ENCODE measurements at regions not wholly inside any gene's neighbourhood (a gene's known extent, or its start where the extent isn't known, plus 50 kb on each side); places are given as distances from the start of the nearest gene placed in this dataset.

- Histone ChIP-seq H3K9ac (ENCODE audit: low read depth, low read length) (no peak overlapping the region), H3K4me3 (ENCODE audit: low read depth in 1 of 2, low read length in 2 of 2) (no peak overlapping the region), H3K36me3 (ENCODE audit: insufficient read depth, low read length) (no peaks in the 10 kb centered on the region), H3K79me2 (ENCODE audit: insufficient read depth, low read length) (no peaks in the 10 kb centered on the region), H3K27me3 (ENCODE audit: insufficient read depth, low read length, poor library complexity) (no peaks in the 10 kb centered on the region), H3K9me3 (ENCODE audit: insufficient read depth, low read length, severe bottlenecking) (no peaks in the 10 kb centered on the region), H4K20me1 (ENCODE audit: insufficient read depth, low read length) (no peaks in the 10 kb centered on the region), H3K27ac (ENCODE audit: low read length) (no peak overlapping the region), H2AFZ (ENCODE audit: low read depth, low read length) (no peak overlapping the region), H3K4me1 (ENCODE audit: insufficient read depth, low read length) (no peaks in the 10 kb centered on the region), H3K4me2 (ENCODE audit: insufficient read depth, low read length) (no peak overlapping the region)
- TF ChIP-seq EZH2 (IDR thresholded peaks at IDR 0.05; ENCODE audit: borderline replicate concordance, low read depth, low read length, severe bottlenecking): no peak
- TF ChIP-seq, protein P1, sequence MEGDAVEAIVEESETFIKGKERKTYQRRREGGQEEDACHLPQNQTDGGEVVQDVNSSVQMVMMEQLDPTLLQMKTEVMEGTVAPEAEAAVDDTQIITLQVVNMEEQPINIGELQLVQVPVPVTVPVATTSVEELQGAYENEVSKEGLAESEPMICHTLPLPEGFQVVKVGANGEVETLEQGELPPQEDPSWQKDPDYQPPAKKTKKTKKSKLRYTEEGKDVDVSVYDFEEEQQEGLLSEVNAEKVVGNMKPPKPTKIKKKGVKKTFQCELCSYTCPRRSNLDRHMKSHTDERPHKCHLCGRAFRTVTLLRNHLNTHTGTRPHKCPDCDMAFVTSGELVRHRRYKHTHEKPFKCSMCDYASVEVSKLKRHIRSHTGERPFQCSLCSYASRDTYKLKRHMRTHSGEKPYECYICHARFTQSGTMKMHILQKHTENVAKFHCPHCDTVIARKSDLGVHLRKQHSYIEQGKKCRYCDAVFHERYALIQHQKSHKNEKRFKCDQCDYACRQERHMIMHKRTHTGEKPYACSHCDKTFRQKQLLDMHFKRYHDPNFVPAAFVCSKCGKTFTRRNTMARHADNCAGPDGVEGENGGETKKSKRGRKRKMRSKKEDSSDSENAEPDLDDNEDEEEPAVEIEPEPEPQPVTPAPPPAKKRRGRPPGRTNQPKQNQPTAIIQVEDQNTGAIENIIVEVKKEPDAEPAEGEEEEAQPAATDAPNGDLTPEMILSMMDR (IDR thresholded peaks at IDR 0.05; ENCODE audit: borderline replicate concordance, extremely low read depth, low read length, poor library complexity, severe bottlenecking): no peak
- ATAC-seq (ENCODE audit: insufficient read depth, low read depth) (no peak), DNase-seq (no peak)
Observed at GRCh38 chr3:56956906-56957305, 103.6 kb upstream of the SPATA12 start.

DNA sequence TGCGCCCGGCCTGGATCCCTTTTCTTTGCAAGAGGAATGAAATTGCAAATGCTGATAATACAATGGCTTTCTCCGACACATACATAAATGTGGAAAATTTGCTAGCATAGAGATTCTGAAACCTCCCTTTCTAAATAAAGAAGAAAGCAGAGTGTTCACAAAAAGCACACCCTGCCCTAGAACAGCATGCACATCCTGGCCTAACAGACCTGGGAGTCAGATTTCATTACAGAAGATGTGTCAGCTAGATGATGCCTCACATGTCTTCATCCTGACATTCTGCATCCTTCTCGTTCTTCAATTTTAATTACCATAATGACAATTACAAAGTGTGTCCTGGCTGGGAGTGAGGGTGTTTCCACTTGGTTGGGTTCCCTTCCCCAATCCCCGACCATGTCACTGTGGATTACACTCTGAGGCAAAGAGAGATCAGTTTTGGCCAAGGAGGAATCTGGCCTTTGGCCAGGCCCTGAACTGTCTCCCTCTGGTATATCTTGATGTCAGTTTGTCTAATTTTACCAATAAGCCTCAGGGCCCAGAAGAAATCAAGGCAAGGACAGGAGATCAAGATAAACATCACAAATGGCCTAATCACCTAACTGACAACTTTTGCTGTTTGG is 104.9 kb upstream of the SPATA12 start:
- Histone ChIP-seq H2AFZ (ENCODE audit: low read depth, low read length) (no peak overlapping the region), H3K79me2 (ENCODE audit: insufficient read depth, low read length) (no peaks in the 10 kb centered on the region), H3K27ac (ENCODE audit: low read length) (no peak overlapping the region), H4K20me1 (ENCODE audit: insufficient read depth, low read length) (no peaks in the 10 kb centered on the region), H3K9me3 (ENCODE audit: insufficient read depth, low read length, severe bottlenecking) (no peaks in the 10 kb centered on the region), H3K36me3 (ENCODE audit: insufficient read depth, low read length) (no peaks in the 10 kb centered on the region), H3K4me3 (ENCODE audit: low read depth in 1 of 2, low read length in 2 of 2) (no peak overlapping the region), H3K4me1 (ENCODE audit: insufficient read depth, low read length) (no peaks in the 10 kb centered on the region), H3K27me3 (ENCODE audit: insufficient read depth, low read length, poor library complexity) (no peaks in the 10 kb centered on the region), H3K9ac (ENCODE audit: low read depth, low read length) (no peak overlapping the region), H3K4me2 (ENCODE audit: insufficient read depth, low read length) (no peak overlapping the region)
- ATAC-seq (ENCODE audit: insufficient read depth, low read depth) (no peak), DNase-seq (no peak)
- TF ChIP-seq EZH2 (IDR thresholded peaks at IDR 0.05; ENCODE audit: borderline replicate concordance, low read depth, low read length, severe bottlenecking): no peak
- TF ChIP-seq, protein P1 (IDR thresholded peaks at IDR 0.05; ENCODE audit: borderline replicate concordance, extremely low read depth, low read length, poor library complexity, severe bottlenecking): no peak

- no peaks in the 10 kb centered on the region for H3K36me3 ChIP-seq (ENCODE audit: insufficient read depth, low read length)
- no peak overlapping the region for H3K27ac ChIP-seq (ENCODE audit: low read length)
- no peak overlapping the region for H2AFZ ChIP-seq (ENCODE audit: low read depth, low read length)
- TF ChIP-seq, protein P1 (IDR thresholded peaks at IDR 0.05; ENCODE audit: borderline replicate concordance, extremely low read depth, low read length, poor library complexity, severe bottlenecking): no peak
- no peak for TF ChIP-seq EZH2 (IDR thresholded peaks at IDR 0.05; ENCODE audit: borderline replicate concordance, low read depth, low read length, severe bottlenecking)
- no peaks in the 10 kb centered on the region for H3K79me2 ChIP-seq (ENCODE audit: insufficient read depth, low read length)
- no peak overlapping the region for H3K4me3 ChIP-seq (ENCODE audit: low read depth in 1 of 2, low read length in 2 of 2)
- no peaks in the 10 kb centered on the region for H3K27me3 ChIP-seq (ENCODE audit: insufficient read depth, low read length, poor library complexity)
- no peaks in the 10 kb centered on the region for H3K4me1 ChIP-seq (ENCODE audit: insufficient read depth, low read length)
- no peak overlapping the region for H3K4me2 ChIP-seq (ENCODE audit: insufficient read depth, low read length)
- H3K9ac ChIP-seq (ENCODE audit: low read depth, low read length): no peak overlapping the region
- no peaks in the 10 kb centered on the region for H3K9me3 ChIP-seq (ENCODE audit: insufficient read depth, low read length, severe bottlenecking)
- H4K20me1 ChIP-seq (ENCODE audit: insufficient read depth, low read length): no peaks in the 10 kb centered on the region
- ATAC-seq (ENCODE audit: insufficient read depth, low read depth) (no peak), DNase-seq (no peak)
Observed at GRCh38 chr3:56954125-56954524, 106.3 kb upstream of the SPATA12 start.
